RWPE1 (cell line): ENCODE measurements at regions not wholly inside any gene's neighbourhood (a gene's known extent, or its start where the extent isn't known, plus 50 kb on each side); places are given as distances from the start of the nearest gene placed in this dataset.
"Not testable (repeated sequence)": the region's sequence is repeated elsewhere in the genome, so short reads cannot be mapped to it uniquely, and the experiment has no call there.

Experiments
- CTCF ChIA-PET: fragments of 350-600 bp; sonication (Branson Sonifier 250); formaldehyde crosslinking; extraction: SDS; loops from one replicate; lab custom pipeline; 2021; lab: Yijun Ruan, JAX
- POLR2A ChIA-PET: fragments of 400-600 bp; formaldehyde crosslinking; extraction: SDS; loops from one replicate; lab custom pipeline; 2020; ENCODE audit warnings: antibody characterized with exemption; ENCODE audit not compliant: low non-redundant PET; lab: Yijun Ruan, JAX
- DNase-seq: peaks from one replicate; pipeline ENCODE4 v3.0.0; 2012; ENCODE audit warnings: low spot score
- H3K27ac ChIP-seq: fragments of 450-650 bp; 2 replicates; pipeline ENCODE4 v1.5.1; 2017
- CTCF ChIP-seq: fragments of 450-650 bp; conservative IDR thresholded peaks from 2 replicates; pipeline ENCODE4 v1.5.1; 2017; ENCODE audit warnings: low read depth, mild to moderate bottlenecking

DNA sequence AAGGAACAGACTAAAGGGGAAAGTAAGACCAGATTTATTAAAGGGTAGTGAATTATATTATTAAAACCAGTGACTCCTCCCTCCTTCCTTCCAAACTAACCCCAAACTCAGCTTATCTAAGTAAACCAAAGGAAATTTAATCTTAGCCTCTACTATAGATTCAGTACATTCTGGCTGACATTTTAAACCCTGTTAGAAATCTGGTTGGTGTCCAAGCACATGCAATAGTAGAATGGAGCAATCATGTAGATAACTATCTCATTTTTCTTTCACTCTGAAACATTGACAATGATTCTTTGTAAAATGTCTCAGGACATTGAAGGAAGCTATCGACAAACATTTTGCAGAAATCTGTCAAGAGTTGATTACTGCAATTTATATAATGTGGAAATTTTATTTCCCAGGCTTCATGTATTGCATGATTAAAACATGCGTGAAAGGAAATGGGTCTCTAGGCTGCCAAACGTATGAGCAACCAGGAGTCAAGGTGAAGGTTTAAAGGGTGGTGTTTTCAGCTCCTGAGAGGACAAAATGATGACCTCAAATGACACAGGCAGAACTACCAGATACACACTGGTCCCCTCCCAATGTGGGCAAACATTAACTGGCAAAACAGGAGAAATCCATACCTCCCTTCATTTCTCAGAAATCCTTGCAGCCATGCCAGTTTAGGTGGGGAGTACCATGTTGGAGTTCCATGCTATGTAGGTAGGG, 58.2 kb upstream of the RBM47 start:
- no peak for TF ChIP-seq CTCF
- no peak overlapping the region for H3K27ac ChIP-seq
- no peak for DNase-seq
- ChIA-PET POLR2A (no interaction called here), CTCF (no interaction called here)

- DNase-seq = no peak
- H3K27ac ChIP-seq = no peak overlapping the region
- ChIA-PET CTCF (no interaction called here), POLR2A (no interaction called here)
- TF ChIP-seq CTCF = no peak
These were observed 58.9 kb upstream of the RBM47 start for GRCh38 chr4:40688446-40689095.

DNA sequence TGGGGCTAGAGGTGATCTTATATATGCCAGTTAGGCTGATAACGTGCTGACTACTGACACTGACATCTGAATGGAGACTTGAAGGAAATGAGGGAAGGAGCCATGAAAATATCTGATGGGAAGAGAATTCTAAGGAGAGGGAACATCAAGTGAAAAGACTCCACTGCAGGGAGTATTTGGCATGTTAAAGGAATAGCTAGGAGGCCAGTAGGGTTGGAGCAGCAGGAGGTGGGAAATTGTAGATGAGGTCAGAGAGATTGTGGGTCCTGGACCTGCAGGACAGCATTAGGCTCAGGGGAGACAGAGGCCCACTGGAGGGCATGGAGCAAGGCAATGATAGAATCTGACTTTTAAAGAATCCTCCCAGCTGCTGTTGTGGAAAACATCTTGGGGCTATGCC, 55.8 kb upstream of the NSUN7 start:
- POLR2A ChIA-PET = no interaction called here
- DNase-seq = no peak
- TF ChIP-seq CTCF = no peak
- CTCF ChIA-PET = no interaction called here
- H3K27ac ChIP-seq = no peak overlapping the region

DNA sequence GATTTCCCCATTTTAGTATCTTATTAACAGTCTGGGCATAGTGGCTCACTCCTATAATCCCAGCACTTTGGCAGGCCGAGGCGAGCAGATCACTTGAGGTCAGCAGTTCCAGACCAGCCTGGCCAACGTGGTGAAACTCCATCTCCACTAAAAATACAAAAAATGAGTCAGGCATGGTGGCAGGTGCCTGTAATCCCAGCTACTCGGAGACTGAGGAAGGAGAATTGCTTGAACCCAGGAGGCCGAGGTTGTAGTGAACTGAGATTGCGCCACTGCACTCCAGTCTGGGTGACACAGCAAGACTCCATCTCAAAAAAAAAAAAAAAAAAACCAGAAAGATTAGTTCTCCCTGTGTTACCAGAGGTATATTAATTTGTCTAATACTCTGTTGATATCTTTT, 52.3 kb upstream of the NSUN7 start:
- DNase-seq, CTCF ChIA-PET, H3K27ac ChIP-seq: not testable (repeated sequence)

GRCh38 chr4:40698733-40699132, 51.0 kb upstream of the NSUN7 start:
- ChIA-PET CTCF (interaction anchor here (0.6 kb wide), 1 partner anchor 1377 kb away, joined by 4 read pairs; no protein-coding TSS in a partner anchor), POLR2A (no interaction called here)
- TF ChIP-seq CTCF = no peak
- no peak overlapping the region for H3K27ac ChIP-seq
- no peak for DNase-seq

More for the DNA sequence above, 52.3 kb upstream of the NSUN7 start:
- POLR2A ChIA-PET = interaction anchor here (0.6 kb wide), 1 partner anchor 12 kb away, joined by 7 read pairs; no protein-coding TSS in a partner anchor

GRCh38 chr4:40699648-40700047, 50.1 kb upstream of the NSUN7 start:
- CTCF ChIA-PET = no interaction called here
- POLR2A ChIA-PET = no interaction called here
- no peak overlapping the region for H3K27ac ChIP-seq
- no peak for TF ChIP-seq CTCF
- no peak for DNase-seq
